ENCODE measurements at regions not wholly inside any gene's neighbourhood (a gene's known extent, or its start where the extent isn't known, plus 50 kb on each side); places are given as distances from the start of the nearest gene placed in this dataset.

DNA sequence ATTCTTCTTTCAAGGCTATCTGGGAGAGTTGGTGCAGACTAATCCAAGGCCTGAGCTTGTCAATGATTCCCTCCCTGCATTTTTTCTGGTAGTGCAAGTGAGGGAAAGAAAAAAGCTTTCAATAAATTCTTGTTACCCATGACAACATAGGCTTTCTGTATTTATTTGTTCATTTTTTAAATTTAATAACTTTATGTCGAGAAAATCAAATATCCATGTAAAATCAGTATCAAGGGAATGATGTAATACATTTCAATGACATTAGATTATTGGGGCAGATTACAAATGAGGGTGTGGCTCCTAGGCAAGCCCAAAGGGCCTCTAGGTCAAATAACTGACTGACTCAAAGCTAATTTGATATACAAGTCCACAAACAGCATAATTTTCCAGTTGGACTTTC lies 104.0 kb downstream of the GJA1 start:
- TF ChIP-seq EP300 (IDR thresholded peaks at IDR 0.05), result no peak
- TF ChIP-seq CTCF (IDR thresholded peaks at IDR 0.05), result no peak
- no peak for TF ChIP-seq POLR2A (IDR thresholded peaks at IDR 0.05; ENCODE audit: low read depth)
- TF ChIP-seq POLR2AphosphoS5 (IDR thresholded peaks at IDR 0.05), result no peak
